ENCODE measurements at regions not wholly inside any gene's neighbourhood (a gene's known extent, or its start where the extent isn't known, plus 50 kb on each side); places are given as distances from the start of the nearest gene placed in this dataset.

DNA sequence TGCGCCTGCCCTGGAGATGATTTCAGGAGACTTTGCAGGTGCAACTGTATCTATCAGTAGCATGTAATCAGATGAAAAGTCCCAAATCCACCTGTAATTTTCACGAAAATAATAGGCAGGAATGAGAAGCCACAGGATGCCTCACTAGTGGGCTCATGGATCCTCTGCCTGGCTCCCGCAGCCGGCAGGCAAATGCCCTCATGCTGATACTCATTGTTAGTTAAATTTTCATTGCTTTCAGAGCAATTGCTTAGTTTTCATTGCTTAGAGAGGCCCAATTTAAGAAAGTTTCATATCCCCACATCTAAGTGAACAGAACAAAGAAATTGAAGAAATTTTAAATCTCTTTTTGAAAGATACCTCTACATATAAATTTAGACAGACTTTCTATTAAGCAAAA lies 57.6 kb upstream of the CTDP1 start:
- DNase-seq = no peak
- H3F3A ChIP-seq (ENCODE audit: insufficient read depth, low read length) = peaks cover 7% of the 10 kb centered on the region; the same call in 1 of the 2 replicates
- TF ChIP-seq, protein P1, sequence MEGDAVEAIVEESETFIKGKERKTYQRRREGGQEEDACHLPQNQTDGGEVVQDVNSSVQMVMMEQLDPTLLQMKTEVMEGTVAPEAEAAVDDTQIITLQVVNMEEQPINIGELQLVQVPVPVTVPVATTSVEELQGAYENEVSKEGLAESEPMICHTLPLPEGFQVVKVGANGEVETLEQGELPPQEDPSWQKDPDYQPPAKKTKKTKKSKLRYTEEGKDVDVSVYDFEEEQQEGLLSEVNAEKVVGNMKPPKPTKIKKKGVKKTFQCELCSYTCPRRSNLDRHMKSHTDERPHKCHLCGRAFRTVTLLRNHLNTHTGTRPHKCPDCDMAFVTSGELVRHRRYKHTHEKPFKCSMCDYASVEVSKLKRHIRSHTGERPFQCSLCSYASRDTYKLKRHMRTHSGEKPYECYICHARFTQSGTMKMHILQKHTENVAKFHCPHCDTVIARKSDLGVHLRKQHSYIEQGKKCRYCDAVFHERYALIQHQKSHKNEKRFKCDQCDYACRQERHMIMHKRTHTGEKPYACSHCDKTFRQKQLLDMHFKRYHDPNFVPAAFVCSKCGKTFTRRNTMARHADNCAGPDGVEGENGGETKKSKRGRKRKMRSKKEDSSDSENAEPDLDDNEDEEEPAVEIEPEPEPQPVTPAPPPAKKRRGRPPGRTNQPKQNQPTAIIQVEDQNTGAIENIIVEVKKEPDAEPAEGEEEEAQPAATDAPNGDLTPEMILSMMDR (IDR thresholded peaks at IDR 0.05; ENCODE audit: low read length) = no peak
- no peak for TF ChIP-seq EZH2phosphoT487 (IDR thresholded peaks at IDR 0.05; ENCODE audit: low read length)
- no peak for TF ChIP-seq EZH2 (optimal IDR thresholded peaks at IDR 0.05; ENCODE audit: low read depth, low read length)
- H2AFZ ChIP-seq (ENCODE audit: low read length) = no peak overlapping the region
- peaks cover 18% of the 10 kb centered on the region for H3K4me1 ChIP-seq (ENCODE audit: low read length)
- no peaks in the 10 kb centered on the region for H3K27me3 ChIP-seq (replicated peaks; ENCODE audit: insufficient read depth, low read length)
- H3K4me3 ChIP-seq (ENCODE audit: low read length) = no peak overlapping the region
- H3K9me3 ChIP-seq (replicated peaks; ENCODE audit: insufficient read depth, low read length) = no peaks in the 10 kb centered on the region
- H3K36me3 ChIP-seq (replicated peaks; ENCODE audit: insufficient read depth, low read length) = no peaks in the 10 kb centered on the region
- no peaks in the 10 kb centered on the region for H4K20me1 ChIP-seq (ENCODE audit: insufficient read depth, low read length)
- H3K27ac ChIP-seq (ENCODE audit: low read length) = no peak overlapping the region
- H3K9ac ChIP-seq (ENCODE audit: low read length) = no peak overlapping the region
- no peak overlapping the region for H3K4me2 ChIP-seq (ENCODE audit: low read depth, low read length)
- no peaks in the 10 kb centered on the region for H3K79me2 ChIP-seq (ENCODE audit: low read length)
- H3K9me2 ChIP-seq (replicated peaks; ENCODE audit: insufficient read depth, low read length) = no peaks in the 10 kb centered on the region

DNA sequence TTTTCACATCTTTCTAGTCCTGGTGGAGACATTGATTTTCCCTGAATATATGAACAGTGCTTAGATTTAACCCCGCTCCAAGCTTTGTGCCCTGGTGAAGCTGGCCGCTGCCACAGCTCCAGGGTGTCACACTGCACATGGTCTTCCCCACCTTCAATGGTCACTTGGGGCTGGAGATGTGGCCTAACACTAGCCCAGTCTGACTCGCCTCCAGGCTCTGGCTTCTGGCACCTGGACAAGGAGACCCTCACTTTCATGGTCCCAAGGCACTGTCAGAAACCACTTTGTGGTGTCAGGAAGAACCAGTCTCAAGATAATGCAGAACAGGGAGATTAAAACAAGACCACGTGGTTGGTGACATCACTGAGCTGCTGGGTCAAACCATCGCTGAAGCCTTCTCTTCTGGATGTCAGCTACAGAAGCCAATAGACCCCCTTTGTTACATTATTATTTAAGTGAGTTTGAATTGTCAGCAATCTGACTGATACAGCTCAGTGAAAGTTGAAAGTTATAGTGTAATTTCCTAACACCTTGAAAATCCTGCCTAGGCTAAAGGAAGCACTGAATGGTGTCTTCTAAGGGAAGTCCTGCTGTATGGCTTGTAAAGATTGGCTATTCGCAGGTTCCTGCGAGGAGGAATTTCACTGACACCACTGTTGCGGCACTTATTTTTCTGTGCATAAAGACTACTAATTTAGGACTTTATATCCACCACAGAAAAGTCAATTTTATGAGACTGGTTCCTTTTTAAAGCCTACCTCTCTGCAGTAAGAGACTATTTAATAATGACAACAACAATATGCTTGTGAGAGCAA lies 55.0 kb upstream of the CTDP1 start:
- Histone ChIP-seq H3K4me2 (ENCODE audit: low read depth, low read length) (peak overlapping the region; percentile 40), H3K27me3 (replicated peaks; ENCODE audit: insufficient read depth, low read length) (no peaks in the 10 kb centered on the region), H3K4me3 (ENCODE audit: low read length) (peak overlapping the region; percentile 29; the same call in 1 of the 2 replicates), H3K36me3 (replicated peaks; ENCODE audit: insufficient read depth, low read length) (no peaks in the 10 kb centered on the region), H3K9me2 (replicated peaks; ENCODE audit: insufficient read depth, low read length) (no peaks in the 10 kb centered on the region), H3K4me1 (ENCODE audit: low read length) (peaks cover 18% of the 10 kb centered on the region), H3K27ac (ENCODE audit: low read length) (peak overlapping the region; percentile 74; the same call in 1 of the 2 replicates), H3F3A (ENCODE audit: insufficient read depth, low read length) (peaks cover 7% of the 10 kb centered on the region; the same call in 1 of the 2 replicates), H3K79me2 (ENCODE audit: low read length) (no peaks in the 10 kb centered on the region), H3K9ac (ENCODE audit: low read length) (peak overlapping the region; percentile 15; the same call in 1 of the 2 replicates), H4K20me1 (ENCODE audit: insufficient read depth, low read length) (no peaks in the 10 kb centered on the region), H2AFZ (ENCODE audit: low read length) (peak overlapping the region; percentile 62), H3K9me3 (replicated peaks; ENCODE audit: insufficient read depth, low read length) (no peaks in the 10 kb centered on the region)
- DNase-seq = no peak
- TF ChIP-seq EZH2phosphoT487 (IDR thresholded peaks at IDR 0.05; ENCODE audit: low read length) = no peak
- TF ChIP-seq, protein P1 (IDR thresholded peaks at IDR 0.05; ENCODE audit: low read length) = no peak
- TF ChIP-seq EZH2 (optimal IDR thresholded peaks at IDR 0.05; ENCODE audit: low read depth, low read length) = no peak

DNA sequence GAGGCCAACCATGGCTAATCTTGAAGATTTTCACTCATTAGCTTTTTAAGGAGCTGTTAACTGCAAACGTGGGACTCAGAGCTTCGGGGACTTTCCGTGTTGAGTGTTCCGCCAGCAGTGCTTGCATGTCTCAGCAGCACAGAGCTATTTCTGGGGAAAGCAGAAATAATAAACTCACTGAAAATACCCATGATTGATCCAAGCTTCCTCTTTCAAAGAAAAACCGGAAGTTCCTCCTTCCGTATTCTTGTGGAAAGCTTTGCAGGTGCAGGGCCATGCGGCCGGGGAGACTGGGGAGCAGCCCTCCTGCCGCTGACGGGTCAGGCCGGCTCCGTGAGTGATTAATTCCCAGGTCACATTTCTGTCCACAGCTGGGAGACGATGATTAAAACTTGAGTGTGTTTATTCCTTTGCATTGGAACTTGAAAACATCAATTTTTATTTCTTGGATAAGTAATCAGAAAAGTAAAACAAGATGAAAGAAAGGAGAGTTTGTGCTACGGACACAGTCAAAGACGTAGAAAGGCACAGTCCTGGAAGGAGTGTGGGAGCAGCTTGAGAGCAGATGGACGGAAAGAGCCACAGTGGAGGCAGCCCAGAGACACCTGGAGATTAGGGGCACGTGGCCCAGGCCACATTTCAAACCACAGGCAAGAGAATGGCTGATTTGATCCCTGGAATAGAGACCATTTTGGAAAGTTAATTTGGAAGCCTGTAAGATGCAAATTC lies 54.2 kb upstream of the CTDP1 start:
- Histone ChIP-seq H3K4me2 (ENCODE audit: low read depth, low read length) (peak overlapping the region; percentile 40), H3K36me3 (replicated peaks; ENCODE audit: insufficient read depth, low read length) (no peaks in the 10 kb centered on the region), H3K27ac (ENCODE audit: low read length) (peak overlapping the region; percentile 74; the same call in 1 of the 2 replicates), H3K4me3 (ENCODE audit: low read length) (peak overlapping the region; percentile 29; the same call in 1 of the 2 replicates), H3F3A (ENCODE audit: insufficient read depth, low read length) (peaks cover 7% of the 10 kb centered on the region; the same call in 1 of the 2 replicates), H3K9me3 (replicated peaks; ENCODE audit: insufficient read depth, low read length) (no peaks in the 10 kb centered on the region), H3K79me2 (ENCODE audit: low read length) (no peaks in the 10 kb centered on the region), H3K27me3 (replicated peaks; ENCODE audit: insufficient read depth, low read length) (no peaks in the 10 kb centered on the region), H3K9ac (ENCODE audit: low read length) (peak overlapping the region; percentile 15; the same call in 1 of the 2 replicates), H3K9me2 (replicated peaks; ENCODE audit: insufficient read depth, low read length) (no peaks in the 10 kb centered on the region), H4K20me1 (ENCODE audit: insufficient read depth, low read length) (no peaks in the 10 kb centered on the region), H3K4me1 (ENCODE audit: low read length) (peaks cover 18% of the 10 kb centered on the region), H2AFZ (ENCODE audit: low read length) (peak overlapping the region; percentile 62)
- TF ChIP-seq, protein P1 (IDR thresholded peaks at IDR 0.05; ENCODE audit: low read length) = no peak
- TF ChIP-seq EZH2phosphoT487 (IDR thresholded peaks at IDR 0.05; ENCODE audit: low read length) (no peak), EZH2 (optimal IDR thresholded peaks at IDR 0.05; ENCODE audit: low read depth, low read length) (no peak)
- peak; percentile 60 for DNase-seq

All from MM.1S (cell line).